ENCODE measurements at regions not wholly inside any gene's neighbourhood (a gene's known extent, or its start where the extent isn't known, plus 50 kb on each side); places are given as distances from the start of the nearest gene placed in this dataset.
"Not testable (repeated sequence)": the region's sequence is repeated elsewhere in the genome, so short reads cannot be mapped to it uniquely, and the experiment has no call there.

- Histone ChIP-seq H3K9me3 (no peaks in the 10 kb centered on the region), H3K36me3 (no peaks in the 10 kb centered on the region), H3K4me1 (no peaks in the 10 kb centered on the region), H3K27ac (no peak overlapping the region), H3K27me3 (peaks cover 0 to 21% (median 0%) of the 10 kb centered on the region in 3 donors), H3K4me3 (no peak overlapping the region)
- DNase-seq (no peak), ATAC-seq (no peak)
- in situ Hi-C loops (cut with MboI; ENCODE audit: low sequenced_read_pairs in 4 of 4) = no loop called here
- intact Hi-C loops (cut with DNase I; ENCODE audit: low total_unique reads) = no loop called here
- TF ChIP-seq POLR2A (IDR thresholded peaks at IDR 0.05) = no peak
- TF ChIP-seq CTCF (IDR thresholded peaks at IDR 0.05 in 4 of 5, conservative IDR thresholded peaks at IDR 0.05 in 1 of 5) = no peak
These were observed 128.2 kb downstream of the ZNF280B start for GRCh38 chr22:22380098-22381030.

GRCh38 chr22:22381292-22381691 lies 127.2 kb downstream of the ZNF280B start:
- in situ Hi-C loops (cut with MboI; ENCODE audit: low sequenced_read_pairs in 4 of 4); H3K4me3 ChIP-seq; H3K9me3 ChIP-seq; intact Hi-C loops (cut with DNase I; ENCODE audit: low total_unique reads); H3K27ac ChIP-seq; ATAC-seq; H3K4me1 ChIP-seq; DNase-seq; H3K36me3 ChIP-seq: not testable (repeated sequence)
- peaks cover 0 to 22% (median 0%) of the 10 kb centered on the region in 3 donors for H3K27me3 ChIP-seq

GRCh38 chr22:22384267-22384666 lies 124.3 kb downstream of the ZNF280B start:
- Histone ChIP-seq H3K4me1 (no peaks in the 10 kb centered on the region), H3K4me3 (no peak overlapping the region), H3K27me3 (peaks cover 0 to 22% (median 0%) of the 10 kb centered on the region in 3 donors), H3K9me3 (no peaks in the 10 kb centered on the region), H3K27ac (no peak overlapping the region), H3K36me3 (no peaks in the 10 kb centered on the region)
- no peak for ATAC-seq
- TF ChIP-seq POLR2A (IDR thresholded peaks at IDR 0.05) = no peak
- no peak for TF ChIP-seq CTCF (IDR thresholded peaks at IDR 0.05 in 4 of 5, conservative IDR thresholded peaks at IDR 0.05 in 1 of 5)
- in situ Hi-C loops (cut with MboI; ENCODE audit: low sequenced_read_pairs in 4 of 4) = no loop called here
- intact Hi-C loops (cut with DNase I; ENCODE audit: low total_unique reads) = no loop called here
- no peak for DNase-seq

GRCh38 chr22:22384668-22385244 lies 123.8 kb downstream of the ZNF280B start:
- DNase-seq = no peak
- H3K4me3 ChIP-seq = no peak overlapping the region
- H3K36me3 ChIP-seq = no peaks in the 10 kb centered on the region
- intact Hi-C loops (cut with DNase I; ENCODE audit: low total_unique reads) (no loop called here), in situ Hi-C loops (cut with MboI; ENCODE audit: low sequenced_read_pairs in 4 of 4) (no loop called here)
- H3K4me1 ChIP-seq = no peaks in the 10 kb centered on the region
- no peak overlapping the region for H3K27ac ChIP-seq
- ATAC-seq = no peak
- no peaks in the 10 kb centered on the region for H3K9me3 ChIP-seq
- H3K27me3 ChIP-seq = peaks cover 0 to 22% (median 0%) of the 10 kb centered on the region in 3 donors
- TF ChIP-seq CTCF (IDR thresholded peaks at IDR 0.05 in 4 of 5, conservative IDR thresholded peaks at IDR 0.05 in 1 of 5) (no peak), POLR2A (IDR thresholded peaks at IDR 0.05) (no peak)

GRCh38 chr22:22386602-22387385 lies 121.7 kb downstream of the ZNF280B start:
- Histone ChIP-seq H3K4me1 (no peaks in the 10 kb centered on the region), H3K27me3 (peaks cover 0 to 22% (median 0%) of the 10 kb centered on the region in 3 donors)
- in situ Hi-C loops (cut with MboI; ENCODE audit: low sequenced_read_pairs in 4 of 4) = no loop called here

More at GRCh38 chr22:22386602-22387385, 121.7 kb downstream of the ZNF280B start:
- TF ChIP-seq CTCF (IDR thresholded peaks at IDR 0.05 in 4 of 5, conservative IDR thresholded peaks at IDR 0.05 in 1 of 5) (no peak), POLR2A (IDR thresholded peaks at IDR 0.05) (no peak)
- DNase-seq (no peak), ATAC-seq (no peak)
- intact Hi-C loops (cut with DNase I; ENCODE audit: low total_unique reads) = no loop called here
- Histone ChIP-seq H3K36me3 (no peaks in the 10 kb centered on the region), H3K4me3 (no peak overlapping the region), H3K27ac (no peak overlapping the region), H3K9me3 (no peaks in the 10 kb centered on the region)

All from gastrocnemius medialis (tissue), 4 donors.